Glomerular visceral epithelial cell (primary cell): ENCODE measurements at regions not wholly inside any gene's neighbourhood (a gene's known extent, or its start where the extent isn't known, plus 50 kb on each side); places are given as distances from the start of the nearest gene placed in this dataset.
"Not testable (repeated sequence)": the region's sequence is repeated elsewhere in the genome, so short reads cannot be mapped to it uniquely, and the experiment has no call there.

ENCODE experiments used
- DNase-seq: peaks from one replicate; pipeline ENCODE4 v3.0.0-alpha.2; 2016; ENCODE audit errors: extremely low spot score

- no peak for DNase-seq
Observed at GRCh38 chr12:23359975-23360701, 589.3 kb downstream of the SOX5 start.

GRCh38 chr12:23361971-23362370, 587.5 kb downstream of the SOX5 start:
- no peak for DNase-seq

GRCh38 chr12:23368590-23368989, 580.9 kb downstream of the SOX5 start:
- no peak for DNase-seq

- DNase-seq, result no peak
Observed at GRCh38 chr12:23375621-23376020, 573.8 kb downstream of the SOX5 start.

GRCh38 chr12:23376238-23376637, 573.2 kb downstream of the SOX5 start:
- DNase-seq, result no peak

GRCh38 chr12:23380419-23381100, 568.9 kb downstream of the SOX5 start:
- DNase-seq, result no peak

GRCh38 chr12:23388898-23389297, 560.6 kb downstream of the SOX5 start:
- not testable (repeated sequence) for DNase-seq

- not testable (repeated sequence) for DNase-seq
Observed at GRCh38 chr12:23389315-23389714, 560.2 kb downstream of the SOX5 start.

- DNase-seq, result no peak
Observed at GRCh38 chr12:23399402-23399933, 550.0 kb downstream of the SOX5 start.

GRCh38 chr12:23415180-23415579, 534.3 kb downstream of the SOX5 start:
- DNase-seq, result no peak

GRCh38 chr12:23421556-23421955, 527.9 kb downstream of the SOX5 start:
- no peak for DNase-seq

GRCh38 chr12:23423097-23423687, 526.3 kb downstream of the SOX5 start:
- no peak for DNase-seq

GRCh38 chr12:23423796-23424195, 525.7 kb downstream of the SOX5 start:
- no peak for DNase-seq

- no peak for DNase-seq
Observed at GRCh38 chr12:23424685-23425084, 524.8 kb downstream of the SOX5 start.

- no peak for DNase-seq
Observed at GRCh38 chr12:23426328-23426727, 523.1 kb downstream of the SOX5 start.

- DNase-seq, result no peak
Observed at GRCh38 chr12:23428758-23429157, 520.7 kb downstream of the SOX5 start.

- peak; percentile 76 for DNase-seq
Observed at GRCh38 chr12:23431006-23431405, 518.5 kb downstream of the SOX5 start.

GRCh38 chr12:23433121-23433520, 516.3 kb downstream of the SOX5 start:
- DNase-seq, result no peak

- no peak for DNase-seq
Observed at GRCh38 chr12:23434154-23434553, 515.3 kb downstream of the SOX5 start.

GRCh38 chr12:23446746-23447145, 502.7 kb downstream of the SOX5 start:
- DNase-seq, result no peak

- no peak for DNase-seq
Observed at GRCh38 chr12:23450810-23451209, 498.7 kb downstream of the SOX5 start.

GRCh38 chr12:23455283-23455682, 494.2 kb downstream of the SOX5 start:
- no peak for DNase-seq

- no peak for DNase-seq
Observed at GRCh38 chr12:23458640-23459039, 490.8 kb downstream of the SOX5 start.
